ENCODE measurements at regions not wholly inside any gene's neighbourhood (a gene's known extent, or its start where the extent isn't known, plus 50 kb on each side); places are given as distances from the start of the nearest gene placed in this dataset.

- H3K4me3 ChIP-seq (replicated peaks; ENCODE audit: insufficient read depth, low read length) = no peak overlapping the region
- H3K27me3 ChIP-seq (ENCODE audit: insufficient read depth, poor library complexity, severe bottlenecking) = peaks cover 3% of the 10 kb centered on the region
- no peak for DNase-seq (ENCODE audit: low read depth in 1 of 2, low spot score in 1 of 2)
- TF ChIP-seq SPI1 (IDR thresholded peaks at IDR 0.05; ENCODE audit: borderline replicate concordance, low read depth) (no peak), POLR2AphosphoS5 (IDR thresholded peaks at IDR 0.05; ENCODE audit: low read depth) (no peak), GABPA (IDR thresholded peaks at IDR 0.05; ENCODE audit: low read depth) (no peak), CTCF (IDR thresholded peaks at IDR 0.05; ENCODE audit: insufficient read depth, low read length) (no peak)
- H3K27ac ChIP-seq (replicated peaks) = no peak overlapping the region
Observed at GRCh38 chr1:162956922-162957321, 95.9 kb upstream of the CCDC190 start.

GRCh38 chr1:162954824-162955223 lies 93.8 kb upstream of the CCDC190 start:
- Histone ChIP-seq H3K27me3 (ENCODE audit: insufficient read depth, poor library complexity, severe bottlenecking) (peaks cover 3% of the 10 kb centered on the region), H3K4me3 (replicated peaks; ENCODE audit: insufficient read depth, low read length) (no peak overlapping the region), H3K27ac (replicated peaks) (no peak overlapping the region)
- TF ChIP-seq CTCF (IDR thresholded peaks at IDR 0.05; ENCODE audit: insufficient read depth, low read length) (no peak), SPI1 (IDR thresholded peaks at IDR 0.05; ENCODE audit: borderline replicate concordance, low read depth) (no peak), POLR2AphosphoS5 (IDR thresholded peaks at IDR 0.05; ENCODE audit: low read depth) (no peak), REST (IDR thresholded peaks at IDR 0.05; ENCODE audit: insufficient replicate concordance, low read depth) (no peak), GABPA (IDR thresholded peaks at IDR 0.05; ENCODE audit: low read depth) (no peak)
- no peak for DNase-seq (ENCODE audit: low read depth in 1 of 2, low spot score in 1 of 2)

- peaks cover 3% of the 10 kb centered on the region for H3K27me3 ChIP-seq (ENCODE audit: insufficient read depth, poor library complexity, severe bottlenecking)
- no peak for TF ChIP-seq POLR2AphosphoS5 (IDR thresholded peaks at IDR 0.05; ENCODE audit: low read depth)
- no peak for TF ChIP-seq REST (IDR thresholded peaks at IDR 0.05; ENCODE audit: insufficient replicate concordance, low read depth)
- no peak for TF ChIP-seq CTCF (IDR thresholded peaks at IDR 0.05; ENCODE audit: insufficient read depth, low read length)
- TF ChIP-seq SPI1 (IDR thresholded peaks at IDR 0.05; ENCODE audit: borderline replicate concordance, low read depth) = no peak
- TF ChIP-seq GABPA (IDR thresholded peaks at IDR 0.05; ENCODE audit: low read depth) = no peak
- DNase-seq (ENCODE audit: low read depth in 1 of 2, low spot score in 1 of 2) = no peak
- no peak overlapping the region for H3K27ac ChIP-seq (replicated peaks)
- H3K4me3 ChIP-seq (replicated peaks; ENCODE audit: insufficient read depth, low read length) = no peak overlapping the region
Observed at GRCh38 chr1:162952956-162953355, 92.0 kb upstream of the CCDC190 start.
